GM21515 (cell line): ENCODE measurements at regions not wholly inside any gene's neighbourhood (a gene's known extent, or its start where the extent isn't known, plus 50 kb on each side); places are given as distances from the start of the nearest gene placed in this dataset.
A peak's percentile ranks its signal among the peaks of the same experiment; 100 is the strongest.
"Not testable (repeated sequence)": the region's sequence is repeated elsewhere in the genome, so short reads cannot be mapped to it uniquely, and the experiment has no call there.

Experiments
- ATAC-seq: cut with Tn5 transposase; IDR thresholded peaks from one replicate; pipeline ENCODE4 v1.9.1; 2021; ENCODE audit not compliant: unreplicated experiment

DNA sequence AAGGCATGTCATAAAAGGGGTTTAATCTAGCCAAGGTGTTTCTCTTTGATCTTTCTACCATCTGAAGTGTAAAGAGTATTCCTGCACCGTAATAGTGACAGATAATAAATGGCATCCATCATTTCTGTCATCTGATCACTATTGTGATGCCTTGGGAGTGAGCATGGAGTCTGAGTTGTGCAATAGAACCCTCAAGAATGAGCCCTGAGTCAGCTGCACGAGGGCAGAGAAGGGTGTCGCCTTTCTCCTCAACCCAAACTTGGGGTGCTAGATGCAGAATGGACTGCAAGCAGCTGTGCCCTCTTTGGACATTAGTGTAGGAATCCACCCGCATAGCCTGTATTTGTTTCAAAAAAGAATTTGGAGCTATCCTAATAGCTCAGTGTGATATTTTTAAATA is 115.2 kb downstream of the ZNF37A start:
- ATAC-seq: no peak

DNA sequence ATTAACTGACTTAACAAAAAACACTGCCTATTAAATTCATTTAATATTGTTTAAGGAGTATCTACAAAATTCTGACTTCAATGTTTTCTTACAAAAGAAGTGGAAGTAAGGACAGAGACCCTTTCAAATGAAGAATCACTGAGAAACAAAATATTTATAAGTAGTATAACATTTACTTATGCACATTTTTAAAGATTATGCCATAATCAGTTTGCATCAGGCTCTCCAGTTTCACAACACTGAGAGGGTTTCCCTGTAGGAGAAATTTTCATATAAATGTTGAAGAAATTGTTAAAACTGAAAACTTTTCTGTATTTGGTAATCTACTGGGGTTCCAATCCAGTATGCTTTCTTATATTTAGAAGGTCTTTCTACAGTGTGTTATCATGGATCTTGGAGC is 115.6 kb downstream of the ZNF37A start:
- ATAC-seq: not testable (repeated sequence)

DNA sequence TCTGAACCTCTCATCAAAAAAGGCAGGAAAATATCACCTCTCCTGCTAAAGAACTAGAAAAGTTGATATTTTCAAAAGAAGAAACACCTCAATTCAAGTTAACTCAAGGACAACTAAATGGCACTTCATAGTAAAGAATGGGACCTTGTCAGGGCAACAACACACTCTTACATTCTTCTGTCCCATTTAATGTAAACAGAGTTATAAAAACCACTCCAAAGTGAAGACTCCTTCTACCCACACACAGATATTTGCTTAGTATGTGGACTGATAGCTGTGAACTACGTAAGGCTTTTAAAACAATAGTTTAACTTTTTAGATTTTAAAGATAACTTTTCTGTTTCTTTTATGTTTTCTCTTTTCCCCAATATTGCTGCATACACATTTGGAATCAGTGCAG is 118.3 kb downstream of the ZNF37A start:
- ATAC-seq: no peak

DNA sequence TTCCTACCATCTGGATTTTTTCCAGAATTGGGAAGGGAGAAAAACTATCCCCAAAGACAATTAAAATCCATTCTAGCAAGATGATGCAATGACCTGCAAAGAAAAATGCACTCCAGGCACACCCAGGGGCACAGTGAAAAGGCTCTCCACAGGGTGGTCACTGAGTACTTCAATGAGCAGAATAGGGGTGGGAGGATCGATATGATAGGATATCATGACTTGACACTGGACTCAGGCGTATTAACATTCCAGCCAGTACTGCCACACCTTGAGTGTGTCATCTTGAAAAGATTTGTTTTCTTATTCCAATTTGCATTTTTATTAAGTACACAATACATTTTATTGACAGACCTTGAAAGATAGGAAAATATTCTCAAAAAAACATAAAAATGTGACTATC is 132.2 kb downstream of the ZNF37A start:
- ATAC-seq: no peak

DNA sequence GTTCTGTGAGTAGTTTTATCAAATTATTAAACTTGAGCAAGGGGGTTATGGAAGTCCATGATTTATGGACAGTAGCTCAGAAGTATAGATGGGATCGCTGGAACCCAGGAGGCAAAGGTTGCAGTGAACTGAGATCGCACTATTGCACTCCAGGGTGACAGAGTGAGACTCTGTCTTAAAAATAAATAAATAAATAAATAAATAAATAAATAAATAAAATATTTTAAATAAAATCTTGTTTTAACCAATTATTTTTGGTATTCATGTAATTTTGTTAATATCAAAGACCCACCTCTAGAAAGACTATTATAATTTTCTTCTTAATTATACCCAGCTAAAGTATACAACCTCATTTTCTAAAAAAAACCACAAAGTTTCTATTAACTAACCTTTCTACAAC is 134.3 kb downstream of the ZNF37A start:
- ATAC-seq: no peak

DNA sequence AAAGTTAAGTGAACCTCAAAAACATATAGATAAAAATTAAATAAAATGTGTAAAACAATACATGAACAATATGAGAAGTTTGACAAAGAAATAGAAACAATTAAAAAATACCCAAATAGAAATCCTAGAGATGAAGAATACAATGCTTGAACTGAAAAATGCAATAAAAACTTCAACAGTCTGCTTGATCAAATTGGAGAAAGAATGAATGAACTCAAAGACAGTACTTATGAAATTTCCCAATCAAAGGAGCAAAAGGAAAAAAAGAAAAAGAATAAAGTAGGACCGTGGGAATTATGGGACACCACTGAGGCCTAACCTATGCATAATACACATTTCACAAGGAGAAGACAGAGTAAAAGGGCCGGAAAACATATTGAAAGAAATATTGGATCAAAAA is 144.3 kb downstream of the ZNF37A start:
- ATAC-seq: not testable (repeated sequence)

DNA sequence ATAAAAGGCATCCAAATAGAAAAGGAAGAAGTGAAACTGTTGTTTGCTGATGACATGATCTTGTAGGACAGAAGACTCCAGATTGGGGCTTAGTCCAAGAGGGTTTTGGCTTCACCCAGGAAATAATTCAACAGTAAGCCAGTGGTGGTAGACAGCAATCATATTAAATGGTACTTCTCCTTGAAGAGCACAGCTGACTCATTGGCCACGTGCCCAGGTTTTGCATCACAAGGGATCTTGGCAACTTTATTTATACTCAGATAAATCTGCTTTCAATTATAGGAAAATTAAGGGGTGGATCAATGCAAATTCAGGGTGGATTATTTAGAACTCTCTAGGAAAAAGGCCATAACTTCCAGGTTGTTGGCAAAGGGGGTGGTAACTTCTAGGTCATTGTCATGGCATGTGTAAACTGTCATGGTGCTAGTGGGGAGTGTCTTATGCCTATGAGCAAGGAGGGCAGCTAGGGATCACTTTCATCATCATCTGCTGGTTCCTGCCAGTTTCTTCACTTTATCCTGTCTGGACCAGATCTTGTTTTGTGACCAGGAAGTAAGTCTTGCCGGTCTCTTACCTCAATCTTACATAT is 148.0 kb downstream of the ZNF37A start:
- not testable (repeated sequence) for ATAC-seq

DNA sequence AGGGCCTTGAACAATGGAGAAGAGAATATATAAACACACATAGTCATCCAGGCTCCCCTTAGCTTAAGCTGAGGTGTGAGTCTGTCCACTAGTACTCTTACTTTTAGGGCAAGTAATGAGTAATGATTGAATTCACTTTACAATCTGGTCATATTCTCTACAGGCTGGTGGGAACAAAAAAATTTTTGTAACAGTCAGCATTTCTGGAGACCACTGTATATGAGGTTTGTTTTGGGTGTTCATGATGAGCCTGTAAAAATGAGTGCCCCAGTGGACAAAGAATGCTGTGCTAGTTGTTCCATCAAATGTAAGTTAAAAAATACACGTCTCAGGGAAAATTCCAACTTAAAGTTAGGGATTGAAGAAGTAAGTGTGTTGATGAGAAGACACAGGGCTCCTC is 154.0 kb downstream of the ZNF37A start:
- not testable (repeated sequence) for ATAC-seq

DNA sequence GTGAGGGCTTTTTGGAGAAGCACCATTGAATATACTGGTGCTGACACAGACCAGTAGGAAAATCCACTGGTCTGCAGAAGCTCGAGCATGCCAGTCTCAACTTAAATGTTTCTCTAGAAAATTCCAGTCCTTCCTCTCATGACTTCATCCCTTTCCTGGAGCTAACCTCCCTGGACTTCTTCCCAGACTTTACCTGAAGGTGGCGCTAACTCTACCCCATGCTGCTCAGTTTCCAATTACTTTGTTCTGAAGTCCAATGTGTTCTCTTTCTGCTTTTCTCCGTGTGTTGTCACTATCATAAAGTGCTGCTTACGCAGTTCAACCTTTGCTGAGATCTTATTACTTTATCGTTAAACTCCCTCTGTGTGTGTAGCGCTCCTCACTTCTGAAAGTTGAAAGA is 158.4 kb downstream of the ZNF37A start:
- not testable (repeated sequence) for ATAC-seq

DNA sequence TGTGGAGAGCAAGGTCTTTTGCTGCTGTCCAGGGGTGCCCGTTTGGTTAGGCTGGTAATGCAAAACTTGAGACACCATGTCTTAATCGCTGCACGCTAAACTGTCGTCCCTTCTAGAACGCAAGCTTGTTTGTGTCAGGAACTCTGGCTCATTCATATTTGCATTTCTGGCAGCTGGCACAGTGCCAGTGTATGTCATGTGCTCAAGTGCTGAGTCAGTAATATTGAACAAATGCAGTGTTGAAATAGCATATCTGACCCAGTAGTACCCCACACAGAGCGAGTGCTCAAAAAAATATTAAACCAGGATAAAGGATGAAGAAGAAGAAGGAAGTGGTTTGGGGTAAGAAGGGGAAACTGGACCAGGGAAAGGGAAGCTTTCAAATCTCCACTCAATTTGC is 173.4 kb downstream of the ZNF37A start:
- not testable (repeated sequence) for ATAC-seq

DNA sequence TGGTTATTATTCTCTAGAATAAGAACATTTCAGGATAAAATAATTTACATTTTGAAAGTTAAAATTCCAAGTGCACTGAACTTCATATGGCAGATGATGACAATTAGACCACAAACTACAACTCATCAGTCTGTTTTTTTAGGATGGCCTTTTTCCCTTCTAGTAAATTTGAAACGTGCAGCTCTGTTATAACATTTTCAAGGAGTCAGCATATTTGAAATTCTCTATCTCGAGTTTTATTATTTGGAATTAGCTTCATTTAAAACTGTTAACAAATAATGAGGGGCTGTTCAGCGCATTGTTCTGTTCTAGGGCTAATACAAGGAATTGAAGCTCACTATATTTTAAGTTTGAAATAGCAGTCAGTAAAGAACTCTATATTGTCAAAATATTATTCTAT is 176.9 kb downstream of the ZNF37A start:
- not testable (repeated sequence) for ATAC-seq

DNA sequence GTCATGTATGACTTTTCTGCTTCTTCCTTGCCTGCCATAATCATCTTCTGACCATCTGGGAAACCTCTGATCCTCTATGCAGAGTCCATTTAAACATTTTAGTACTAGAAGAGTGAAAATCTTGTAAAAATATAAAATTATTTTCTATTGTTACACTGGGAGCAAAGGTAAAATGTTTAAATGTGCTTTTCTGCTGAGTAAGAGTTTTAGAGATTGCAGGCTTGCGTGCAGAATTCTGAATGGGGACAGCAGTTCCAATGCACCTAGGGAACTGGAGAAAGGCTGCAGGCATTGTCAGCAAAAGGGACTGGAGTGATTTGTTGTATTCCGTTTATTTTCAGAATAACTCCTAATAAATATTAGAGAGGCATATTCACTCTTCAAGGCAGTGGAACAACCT is 180.7 kb downstream of the ZNF37A start:
- ATAC-seq: not testable (repeated sequence)

DNA sequence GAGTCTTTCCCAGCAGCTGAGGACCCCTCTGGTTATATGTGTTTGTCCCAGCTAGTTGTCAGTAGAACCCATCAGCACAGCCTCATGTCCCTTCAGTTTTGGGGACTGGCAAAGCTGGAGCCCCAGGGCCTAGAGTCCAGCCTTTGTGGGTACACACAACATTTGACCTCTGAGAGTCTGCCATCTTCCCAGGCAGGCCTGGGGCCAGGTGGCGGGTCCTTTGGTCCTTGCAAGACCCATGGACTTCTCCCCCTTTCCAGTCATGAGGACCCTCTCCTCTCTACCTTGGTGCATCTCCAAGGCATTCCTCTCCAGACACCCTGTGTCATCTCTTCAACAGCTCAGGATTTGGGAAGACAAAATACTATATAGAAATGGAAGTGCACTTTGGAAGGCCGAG is 198.4 kb downstream of the ZNF37A start:
- not testable (repeated sequence) for ATAC-seq

DNA sequence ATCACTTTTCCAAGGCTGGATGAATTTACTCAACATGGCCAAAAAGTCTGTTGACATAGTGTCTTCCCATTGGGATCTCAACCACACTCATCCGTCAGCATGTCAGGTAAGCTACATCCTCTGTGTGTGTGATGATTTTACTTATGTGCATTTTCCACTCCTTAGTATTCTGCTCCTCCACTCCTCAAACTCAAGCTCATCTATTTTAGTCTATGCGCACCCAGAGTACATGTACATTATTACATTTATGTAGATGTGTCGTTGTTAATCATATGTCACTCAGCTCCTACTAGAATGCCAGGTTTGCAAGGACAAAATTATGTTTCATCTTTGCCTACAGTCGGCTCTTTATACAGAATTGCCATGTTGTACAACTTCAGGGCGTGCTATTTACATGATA is 216.0 kb downstream of the ZNF37A start:
- ATAC-seq: not testable (repeated sequence)

DNA sequence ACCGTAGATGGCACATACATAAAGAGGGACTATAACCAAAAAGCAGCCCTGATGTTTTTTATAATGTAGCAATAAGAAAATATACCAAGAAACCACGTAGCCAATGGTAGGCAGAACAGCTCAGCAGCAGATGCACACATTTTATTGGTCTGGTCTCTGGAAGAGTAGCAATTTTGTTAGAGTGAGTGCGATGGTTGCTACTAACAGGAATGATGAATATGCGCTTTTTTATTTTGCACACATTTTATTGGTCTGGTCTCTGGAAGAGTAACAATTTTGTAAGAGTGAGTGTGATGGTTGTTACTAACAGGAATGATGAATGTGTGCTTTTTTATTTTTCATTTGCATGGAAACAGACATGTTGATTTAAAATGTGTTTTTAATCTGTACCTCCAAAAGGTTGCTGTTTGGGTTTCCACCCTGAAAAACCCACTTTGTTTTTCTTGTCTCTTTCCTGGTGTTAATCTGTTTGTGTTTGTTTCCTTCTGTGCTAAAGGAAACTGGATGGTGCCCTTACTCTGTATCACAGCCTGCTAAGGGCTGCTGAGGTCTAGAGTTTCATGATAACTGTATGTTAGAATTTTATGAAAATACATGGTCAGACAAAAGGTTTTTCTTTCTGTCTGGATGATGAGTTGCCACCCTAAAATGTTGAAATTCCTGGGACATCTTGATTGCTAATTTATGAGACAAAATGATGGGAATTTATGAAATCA is 221.1 kb downstream of the ZNF37A start:
- not testable (repeated sequence) for ATAC-seq

DNA sequence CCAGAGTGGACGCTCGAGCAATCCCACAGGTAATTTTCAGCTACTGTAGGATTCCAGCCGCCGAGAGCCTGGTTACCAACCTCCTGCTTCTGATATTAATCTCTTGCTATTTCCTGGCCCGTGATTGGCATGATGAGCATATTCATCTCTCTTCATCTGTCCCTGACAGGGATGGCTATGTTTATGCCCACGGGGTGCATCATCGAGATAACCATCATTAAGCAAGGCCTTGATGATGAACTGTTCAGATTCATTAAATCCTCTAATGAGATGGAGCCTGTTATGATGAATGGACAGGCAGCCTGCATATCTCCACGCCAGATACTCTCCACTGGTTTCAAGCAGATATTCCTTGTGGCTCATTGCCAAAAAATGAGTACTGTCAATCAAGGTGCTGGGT is 227.3 kb downstream of the ZNF37A start:
- not testable (repeated sequence) for ATAC-seq

DNA sequence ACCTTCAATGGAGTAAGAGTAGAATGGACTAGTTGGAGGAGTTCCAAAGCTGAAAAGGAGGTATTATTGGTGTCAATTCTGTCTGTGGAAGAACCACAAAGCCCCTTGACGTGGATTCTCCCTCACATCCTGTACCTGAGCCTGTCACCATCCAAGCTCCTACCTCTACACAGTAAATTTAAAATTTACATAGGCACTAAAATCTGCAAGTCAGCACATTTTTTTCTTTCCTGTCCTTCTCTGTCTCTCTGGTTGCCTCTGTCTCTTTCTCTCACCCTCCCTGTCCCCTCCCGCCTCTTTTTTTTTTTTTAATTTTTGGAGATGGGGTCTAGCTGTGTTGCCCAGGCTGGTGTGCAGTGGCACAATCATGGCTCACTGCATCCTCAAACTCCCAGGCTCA is 236.2 kb downstream of the ZNF37A start:
- not testable (repeated sequence) for ATAC-seq

DNA sequence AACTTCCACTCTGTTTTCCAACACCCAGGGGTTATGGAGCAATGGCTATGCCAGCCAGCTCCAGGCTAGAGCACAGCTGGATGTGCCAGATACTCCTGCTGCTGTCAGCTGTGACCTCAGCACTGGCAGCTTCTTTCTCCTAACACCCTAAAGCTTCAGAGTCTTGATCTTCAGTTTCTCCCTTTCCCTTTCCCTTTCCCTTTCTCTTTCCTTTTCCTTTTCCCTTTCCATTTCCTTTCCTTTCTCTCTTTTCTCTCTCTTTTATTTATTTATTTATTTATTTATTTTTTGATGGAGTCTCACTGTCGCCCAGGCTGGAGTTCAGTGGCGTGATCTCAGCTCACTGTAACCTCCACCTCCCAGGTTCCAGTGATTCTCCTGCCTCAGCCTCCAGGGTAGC is 237.0 kb downstream of the ZNF37A start:
- not testable (repeated sequence) for ATAC-seq

DNA sequence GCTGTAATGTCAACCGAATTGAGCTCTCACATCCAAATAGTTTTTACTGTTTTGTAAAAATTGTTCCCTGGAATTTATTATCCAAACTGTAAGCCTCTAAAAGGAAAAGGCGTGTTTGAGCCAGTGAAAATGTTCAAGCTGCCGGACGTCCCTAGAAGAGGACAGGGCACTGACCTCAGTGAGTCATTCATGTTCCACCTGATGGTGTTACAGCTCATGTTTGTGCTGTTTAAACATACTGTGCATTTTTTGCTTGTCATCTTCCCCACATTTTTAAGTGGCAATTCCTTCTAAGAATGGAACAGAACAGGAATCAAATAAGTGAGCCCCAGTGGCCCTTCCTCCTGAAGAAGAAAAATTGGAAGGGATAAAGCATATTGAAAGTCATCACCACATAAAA is 239.6 kb downstream of the ZNF37A start:
- not testable (repeated sequence) for ATAC-seq

DNA sequence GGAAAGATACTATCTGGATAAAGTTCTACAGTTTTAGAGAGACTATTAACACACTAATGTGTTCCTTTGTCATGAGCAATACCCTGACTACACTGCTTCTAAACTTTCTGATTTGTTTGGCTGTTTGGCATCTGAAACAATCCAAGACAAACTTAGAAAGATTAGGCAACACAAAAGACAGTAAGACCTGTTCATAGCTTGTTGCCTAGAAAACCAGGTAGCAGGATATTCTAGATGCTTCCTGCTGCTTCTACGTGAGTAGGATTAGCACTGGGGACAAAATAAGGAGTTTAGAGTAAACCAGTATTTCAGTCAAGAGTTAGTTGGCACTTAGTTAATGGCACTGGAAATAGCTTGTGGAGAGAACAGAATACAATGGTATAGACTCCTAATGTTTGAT is 256.5 kb downstream of the ZNF37A start:
- not testable (repeated sequence) for ATAC-seq

DNA sequence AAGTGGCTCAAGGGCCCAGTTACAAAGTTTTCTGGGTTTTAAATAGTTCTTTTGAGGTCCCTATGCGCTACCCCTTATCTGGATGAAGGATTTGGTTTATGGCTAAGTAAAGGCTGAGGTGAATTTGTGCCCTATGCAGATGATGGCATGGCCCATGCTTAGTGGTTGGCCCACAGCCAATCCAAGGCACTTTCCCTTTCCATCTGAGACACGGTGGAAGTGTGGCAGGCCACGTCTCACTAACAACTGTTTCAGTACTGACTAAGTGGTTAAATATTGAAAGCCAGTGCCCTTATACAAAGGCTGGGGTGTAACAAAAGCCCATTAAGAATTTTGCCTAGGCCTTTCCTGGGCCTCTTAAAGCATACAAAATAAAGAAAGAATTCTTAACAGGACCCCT is 260.3 kb downstream of the ZNF37A start:
- not testable (repeated sequence) for ATAC-seq

DNA sequence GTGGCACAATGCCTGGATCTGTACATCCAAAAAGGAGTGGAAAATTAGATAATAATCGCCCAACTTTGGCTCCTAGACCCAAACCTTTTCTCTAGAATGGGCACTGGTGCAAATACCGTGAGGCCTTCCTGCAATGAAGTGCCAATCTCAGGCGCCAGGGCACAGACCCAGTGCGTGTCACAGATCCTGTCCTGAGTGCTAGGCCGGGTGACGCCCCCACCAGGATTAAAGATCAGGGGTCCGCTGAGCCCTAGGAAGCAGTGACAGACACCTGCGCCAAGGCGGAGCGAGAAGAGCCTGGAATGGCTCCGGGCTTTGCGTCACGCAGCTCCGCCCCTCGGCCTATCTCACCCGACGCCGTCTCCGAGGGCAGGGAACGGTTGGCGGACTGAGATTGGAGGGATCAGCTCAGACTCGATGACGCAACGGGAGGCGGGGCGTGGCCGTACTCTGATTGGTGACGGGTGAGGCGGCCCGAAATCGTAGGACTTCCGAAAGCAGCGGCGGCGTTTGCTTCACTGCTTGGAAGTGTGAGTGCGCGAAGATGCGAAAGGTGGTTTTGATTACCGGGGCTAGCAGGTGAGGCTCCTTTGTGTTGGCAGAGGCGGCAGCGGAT is 261.9 kb downstream of the ZNF37A start:
- peak; percentile 100 for ATAC-seq
